ENCODE measurements at regions not wholly inside any gene's neighbourhood (a gene's known extent, or its start where the extent isn't known, plus 50 kb on each side); places are given as distances from the start of the nearest gene placed in this dataset.

GRCh38 chr11:109247071-109247470 is 174.9 kb upstream of the C11orf87 start:
- TF ChIP-seq, protein P1, sequence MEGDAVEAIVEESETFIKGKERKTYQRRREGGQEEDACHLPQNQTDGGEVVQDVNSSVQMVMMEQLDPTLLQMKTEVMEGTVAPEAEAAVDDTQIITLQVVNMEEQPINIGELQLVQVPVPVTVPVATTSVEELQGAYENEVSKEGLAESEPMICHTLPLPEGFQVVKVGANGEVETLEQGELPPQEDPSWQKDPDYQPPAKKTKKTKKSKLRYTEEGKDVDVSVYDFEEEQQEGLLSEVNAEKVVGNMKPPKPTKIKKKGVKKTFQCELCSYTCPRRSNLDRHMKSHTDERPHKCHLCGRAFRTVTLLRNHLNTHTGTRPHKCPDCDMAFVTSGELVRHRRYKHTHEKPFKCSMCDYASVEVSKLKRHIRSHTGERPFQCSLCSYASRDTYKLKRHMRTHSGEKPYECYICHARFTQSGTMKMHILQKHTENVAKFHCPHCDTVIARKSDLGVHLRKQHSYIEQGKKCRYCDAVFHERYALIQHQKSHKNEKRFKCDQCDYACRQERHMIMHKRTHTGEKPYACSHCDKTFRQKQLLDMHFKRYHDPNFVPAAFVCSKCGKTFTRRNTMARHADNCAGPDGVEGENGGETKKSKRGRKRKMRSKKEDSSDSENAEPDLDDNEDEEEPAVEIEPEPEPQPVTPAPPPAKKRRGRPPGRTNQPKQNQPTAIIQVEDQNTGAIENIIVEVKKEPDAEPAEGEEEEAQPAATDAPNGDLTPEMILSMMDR (IDR thresholded peaks at IDR 0.05; ENCODE audit: borderline replicate concordance, extremely low read depth, low read length, poor library complexity, severe bottlenecking) = no peak
- no peak for TF ChIP-seq EZH2 (IDR thresholded peaks at IDR 0.05; ENCODE audit: borderline replicate concordance, low read depth, low read length, severe bottlenecking)
